Gastroesophageal sphincter (tissue), 3 donors: ENCODE measurements at regions not wholly inside any gene's neighbourhood (a gene's known extent, or its start where the extent isn't known, plus 50 kb on each side); places are given as distances from the start of the nearest gene placed in this dataset.

Experiments used
- EP300 ChIP-seq: sonication (generic); formaldehyde crosslinking; IDR thresholded peaks from one replicate; pipeline ENCODE4 v1.6.1; 2017; ENCODE audit warnings: antibody characterized with exemption, mild to moderate bottlenecking
- POLR2AphosphoS5 ChIP-seq: sonication (generic); formaldehyde crosslinking; IDR thresholded peaks from one replicate; pipeline ENCODE4 v1.6.1; 2017; ENCODE audit warnings: antibody characterized with exemption
- TF ChIP-seq, protein P1 (sequence below), 4 experiments: fragments of 200-600 bp in 2 of 4; fragments of 450-650 bp in 2 of 4; sonication (generic) in 1 of 4; IDR thresholded peaks; one replicate each; pipeline ENCODE4 v1.5.1; 2017 to 2019; ENCODE audit warnings: antibody characterized with exemption in 4 of 4, mild to moderate bottlenecking in 2 of 4, moderate library complexity in 2 of 4

DNA sequence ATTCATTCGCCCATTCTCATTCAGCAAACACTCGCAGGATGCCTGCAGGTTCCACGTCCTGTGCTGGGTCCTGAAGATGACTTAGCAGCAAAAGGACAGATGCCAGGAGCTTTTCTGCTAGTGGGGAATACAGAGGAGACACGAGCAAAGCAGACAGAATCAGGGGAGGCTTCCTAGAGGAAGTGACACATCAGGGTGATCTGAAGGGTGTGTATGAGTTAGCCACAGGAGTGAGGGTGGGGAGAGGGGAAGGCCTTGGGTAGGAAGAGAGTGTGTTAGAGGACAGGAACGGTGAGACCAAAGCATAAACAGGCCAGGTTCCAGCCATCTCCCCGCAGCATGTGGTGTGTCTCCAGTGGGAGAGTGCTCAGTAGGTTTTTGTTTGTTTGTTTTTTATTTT, 73.4 kb upstream of the GTSF1L start:
- TF ChIP-seq, protein P1, sequence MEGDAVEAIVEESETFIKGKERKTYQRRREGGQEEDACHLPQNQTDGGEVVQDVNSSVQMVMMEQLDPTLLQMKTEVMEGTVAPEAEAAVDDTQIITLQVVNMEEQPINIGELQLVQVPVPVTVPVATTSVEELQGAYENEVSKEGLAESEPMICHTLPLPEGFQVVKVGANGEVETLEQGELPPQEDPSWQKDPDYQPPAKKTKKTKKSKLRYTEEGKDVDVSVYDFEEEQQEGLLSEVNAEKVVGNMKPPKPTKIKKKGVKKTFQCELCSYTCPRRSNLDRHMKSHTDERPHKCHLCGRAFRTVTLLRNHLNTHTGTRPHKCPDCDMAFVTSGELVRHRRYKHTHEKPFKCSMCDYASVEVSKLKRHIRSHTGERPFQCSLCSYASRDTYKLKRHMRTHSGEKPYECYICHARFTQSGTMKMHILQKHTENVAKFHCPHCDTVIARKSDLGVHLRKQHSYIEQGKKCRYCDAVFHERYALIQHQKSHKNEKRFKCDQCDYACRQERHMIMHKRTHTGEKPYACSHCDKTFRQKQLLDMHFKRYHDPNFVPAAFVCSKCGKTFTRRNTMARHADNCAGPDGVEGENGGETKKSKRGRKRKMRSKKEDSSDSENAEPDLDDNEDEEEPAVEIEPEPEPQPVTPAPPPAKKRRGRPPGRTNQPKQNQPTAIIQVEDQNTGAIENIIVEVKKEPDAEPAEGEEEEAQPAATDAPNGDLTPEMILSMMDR (IDR thresholded peaks at IDR 0.05): no peak
- TF ChIP-seq EP300 (no peak), POLR2AphosphoS5 (no peak)
